HUES6 (cell line): ENCODE measurements at regions not wholly inside any gene's neighbourhood (a gene's known extent, or its start where the extent isn't known, plus 50 kb on each side); places are given as distances from the start of the nearest gene placed in this dataset.
"Not testable (repeated sequence)": the region's sequence is repeated elsewhere in the genome, so short reads cannot be mapped to it uniquely, and the experiment has no call there.

ENCODE experiments used
- H3K27ac ChIP-seq: 2 replicates; pipeline ENCODE4 v1.7.0; 2013; ENCODE audit warnings: low read depth, mild to moderate bottlenecking, low read length, inconsistent platforms
- H3K27me3 ChIP-seq: 2 replicates; pipeline ENCODE4 v1.6.1; 2013; ENCODE audit warnings: low read length; ENCODE audit not compliant: control insufficient read depth, insufficient read depth
- H3K36me3 ChIP-seq: 2 replicates; pipeline ENCODE4 v1.6.1; 2013; ENCODE audit warnings: low read length; ENCODE audit not compliant: control insufficient read depth, insufficient read depth
- H3K4me1 ChIP-seq: 2 replicates; pipeline ENCODE4 v1.6.1; 2013; ENCODE audit warnings: low read length; ENCODE audit not compliant: control insufficient read depth, insufficient read depth
- H3K4me3 ChIP-seq: 2 replicates; pipeline ENCODE4 v1.5.1; 2013; ENCODE audit warnings: low read depth, low read length
- H3K9ac ChIP-seq: one replicate; pipeline ENCODE4 v1.6.1; 2013; ENCODE audit warnings: mild to moderate bottlenecking, low read length
- H3K9me3 ChIP-seq: 2 replicates; pipeline ENCODE4 v1.6.1; 2013; ENCODE audit warnings: low read depth, low read length; ENCODE audit not compliant: control insufficient read depth, insufficient read depth

GRCh38 chr21:22342889-22343288 is 1344.7 kb downstream of the NCAM2 start:
- no peak overlapping the region for H3K4me3 ChIP-seq
- no peaks in the 10 kb centered on the region for H3K27me3 ChIP-seq

DNA sequence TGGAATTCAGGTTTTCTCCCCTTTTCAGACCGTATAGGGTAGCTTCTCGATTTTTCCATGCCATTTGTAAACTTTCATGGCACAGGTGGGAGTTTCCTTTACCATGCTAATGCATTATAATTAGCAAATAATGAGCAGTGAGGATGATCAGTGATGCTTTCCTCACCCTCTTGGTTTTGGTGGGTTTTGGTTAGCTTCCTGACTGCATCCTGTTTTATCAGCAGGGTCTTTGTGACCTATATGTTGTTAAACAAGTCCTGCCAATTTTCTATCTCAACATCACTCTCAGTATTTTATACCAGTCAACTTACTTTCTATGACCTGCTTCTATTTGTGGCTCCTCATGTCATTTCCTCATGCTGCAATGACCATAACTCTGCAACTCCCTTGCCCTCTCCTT is 1345.1 kb downstream of the NCAM2 start:
- Histone ChIP-seq H3K27ac (no peak overlapping the region), H3K9ac (no peak overlapping the region), H3K36me3 (no peaks in the 10 kb centered on the region), H3K4me1 (no peaks in the 10 kb centered on the region; the same call in 1 of the 2 replicates), H3K27me3 (no peaks in the 10 kb centered on the region), H3K9me3 (peaks cover 29% of the 10 kb centered on the region), H3K4me3 (no peak overlapping the region)

More at GRCh38 chr21:22342889-22343288, 1344.7 kb downstream of the NCAM2 start:
- no peak overlapping the region for H3K9ac ChIP-seq
- no peak overlapping the region for H3K27ac ChIP-seq
- peaks cover 29% of the 10 kb centered on the region for H3K9me3 ChIP-seq
- no peaks in the 10 kb centered on the region; the same call in 1 of the 2 replicates for H3K4me1 ChIP-seq
- no peaks in the 10 kb centered on the region for H3K36me3 ChIP-seq

DNA sequence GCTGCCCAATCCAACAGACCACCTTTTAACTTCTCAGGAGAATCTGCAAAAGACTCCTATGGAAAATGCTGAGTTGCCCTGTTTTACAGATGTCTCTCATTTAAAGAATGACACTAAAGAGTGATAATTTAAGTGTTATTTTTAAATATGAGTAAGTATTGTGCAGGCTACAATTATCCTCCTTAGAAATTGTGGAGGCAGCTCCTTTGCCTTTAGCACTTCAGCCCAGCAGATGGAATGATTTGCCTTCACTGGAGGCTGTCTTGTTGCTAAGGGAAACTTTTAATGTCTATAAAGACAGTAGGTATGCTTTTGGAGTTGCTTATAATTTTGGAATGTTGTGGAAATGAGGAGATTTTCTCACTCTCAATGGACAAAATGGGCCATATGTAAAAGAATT is 1345.5 kb downstream of the NCAM2 start:
- H3K9me3 ChIP-seq = peaks cover 27% of the 10 kb centered on the region
- H3K4me1 ChIP-seq = no peaks in the 10 kb centered on the region; the same call in 1 of the 2 replicates
- H3K36me3 ChIP-seq = no peaks in the 10 kb centered on the region
- H3K27ac ChIP-seq = no peak overlapping the region
- H3K9ac ChIP-seq = no peak overlapping the region
- no peak overlapping the region for H3K4me3 ChIP-seq
- no peaks in the 10 kb centered on the region for H3K27me3 ChIP-seq

GRCh38 chr21:22345624-22346023 is 1347.4 kb downstream of the NCAM2 start:
- no peak overlapping the region for H3K27ac ChIP-seq
- H3K9me3 ChIP-seq = peaks cover 12% of the 10 kb centered on the region
- no peaks in the 10 kb centered on the region for H3K36me3 ChIP-seq
- no peaks in the 10 kb centered on the region; the same call in 1 of the 2 replicates for H3K4me1 ChIP-seq
- no peaks in the 10 kb centered on the region for H3K27me3 ChIP-seq
- H3K9ac ChIP-seq = no peak overlapping the region
- no peak overlapping the region for H3K4me3 ChIP-seq

GRCh38 chr21:22346576-22346975 is 1348.4 kb downstream of the NCAM2 start:
- H3K27ac ChIP-seq = no peak overlapping the region
- peaks cover 7% of the 10 kb centered on the region; the same call in 1 of the 2 replicates for H3K9me3 ChIP-seq
- H3K4me1 ChIP-seq = no peaks in the 10 kb centered on the region; the same call in 1 of the 2 replicates
- no peak overlapping the region for H3K4me3 ChIP-seq
- no peaks in the 10 kb centered on the region for H3K27me3 ChIP-seq
- no peaks in the 10 kb centered on the region for H3K36me3 ChIP-seq
- no peak overlapping the region for H3K9ac ChIP-seq

- H3K4me3 ChIP-seq = no peak overlapping the region
- H3K9me3 ChIP-seq = peaks cover 6% of the 10 kb centered on the region
- H3K27ac ChIP-seq = no peak overlapping the region
- no peaks in the 10 kb centered on the region for H3K27me3 ChIP-seq
- no peaks in the 10 kb centered on the region for H3K36me3 ChIP-seq
- H3K9ac ChIP-seq = no peak overlapping the region
- no peaks in the 10 kb centered on the region for H3K4me1 ChIP-seq
These were observed 1352.9 kb downstream of the NCAM2 start for GRCh38 chr21:22351076-22351475.

GRCh38 chr21:22352088-22352487 is 1353.9 kb downstream of the NCAM2 start:
- H3K9me3 ChIP-seq = peaks cover 6% of the 10 kb centered on the region
- H3K4me1 ChIP-seq = no peaks in the 10 kb centered on the region
- no peak overlapping the region for H3K9ac ChIP-seq
- H3K27ac ChIP-seq = no peak overlapping the region
- H3K27me3 ChIP-seq = no peaks in the 10 kb centered on the region
- no peaks in the 10 kb centered on the region for H3K36me3 ChIP-seq
- H3K4me3 ChIP-seq = no peak overlapping the region

GRCh38 chr21:22355949-22356348 is 1357.7 kb downstream of the NCAM2 start:
- no peak overlapping the region for H3K4me3 ChIP-seq
- peaks cover 17% of the 10 kb centered on the region for H3K9me3 ChIP-seq
- no peaks in the 10 kb centered on the region for H3K27me3 ChIP-seq
- no peaks in the 10 kb centered on the region for H3K4me1 ChIP-seq
- H3K9ac ChIP-seq = no peak overlapping the region
- H3K27ac ChIP-seq = no peak overlapping the region
- H3K36me3 ChIP-seq = peaks cover 3% of the 10 kb centered on the region; the same call in 1 of the 2 replicates

GRCh38 chr21:22356663-22357062 is 1358.5 kb downstream of the NCAM2 start:
- peaks cover 17% of the 10 kb centered on the region for H3K9me3 ChIP-seq
- H3K27ac ChIP-seq = no peak overlapping the region
- no peaks in the 10 kb centered on the region for H3K4me1 ChIP-seq
- no peak overlapping the region for H3K4me3 ChIP-seq
- peaks cover 3% of the 10 kb centered on the region; the same call in 1 of the 2 replicates for H3K36me3 ChIP-seq
- H3K27me3 ChIP-seq = no peaks in the 10 kb centered on the region
- no peak overlapping the region for H3K9ac ChIP-seq

DNA sequence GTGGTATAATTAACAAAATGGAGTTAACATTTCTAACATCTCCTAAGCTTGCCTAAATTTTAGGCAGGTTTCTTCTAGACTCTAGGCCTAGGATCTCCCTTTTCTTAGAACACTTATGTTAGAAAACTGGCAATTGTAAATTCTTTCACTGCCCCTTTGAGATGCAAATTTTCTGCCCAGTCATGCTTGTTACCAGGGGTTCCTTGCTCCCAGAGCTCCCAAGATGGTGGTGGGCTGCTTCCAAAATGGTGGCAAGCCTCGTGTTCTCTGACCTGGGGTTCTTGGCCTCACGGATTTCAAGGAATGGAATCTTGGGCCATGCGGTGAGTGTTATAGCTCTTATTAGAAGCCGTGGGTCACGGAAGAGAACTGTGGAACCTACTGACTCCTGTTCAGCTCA is 1361.4 kb downstream of the NCAM2 start:
- not testable (repeated sequence) for H3K27ac ChIP-seq, H3K36me3 ChIP-seq, H3K4me3 ChIP-seq, H3K27me3 ChIP-seq, H3K4me1 ChIP-seq, H3K9ac ChIP-seq
- peaks cover 28% of the 10 kb centered on the region for H3K9me3 ChIP-seq

GRCh38 chr21:22363504-22363903 is 1365.3 kb downstream of the NCAM2 start:
- Histone ChIP-seq H3K9me3 (peaks cover 23% of the 10 kb centered on the region), H3K27ac (no peak overlapping the region), H3K36me3 (peaks cover 3% of the 10 kb centered on the region; the same call in 1 of the 2 replicates), H3K4me3 (no peak overlapping the region), H3K27me3 (no peaks in the 10 kb centered on the region), H3K4me1 (no peaks in the 10 kb centered on the region), H3K9ac (no peak overlapping the region)

DNA sequence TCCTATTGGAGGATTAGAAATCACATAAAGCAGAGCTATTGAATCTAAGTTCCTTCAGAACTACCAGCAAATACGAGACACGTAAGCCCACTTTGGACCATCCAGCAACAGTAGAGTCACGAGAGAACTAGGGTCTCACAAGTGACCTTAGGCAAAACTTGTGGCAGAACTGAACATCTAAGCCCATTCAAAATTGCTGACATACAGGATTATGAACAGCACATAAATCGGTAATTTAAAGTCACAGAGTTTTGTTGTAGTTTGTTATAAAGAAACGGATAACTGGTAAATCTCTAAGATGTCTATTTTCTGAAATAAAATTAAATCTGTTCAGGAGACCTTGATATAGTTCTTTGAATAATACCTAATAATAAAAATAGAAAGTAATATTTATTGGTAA is 1366.0 kb downstream of the NCAM2 start:
- Histone ChIP-seq H3K4me1 (no peaks in the 10 kb centered on the region), H3K9me3 (peaks cover 19% of the 10 kb centered on the region), H3K9ac (no peak overlapping the region), H3K4me3 (no peak overlapping the region), H3K36me3 (peaks cover 3% of the 10 kb centered on the region; the same call in 1 of the 2 replicates), H3K27ac (no peak overlapping the region), H3K27me3 (no peaks in the 10 kb centered on the region)
